Neural crest cell (in vitro differentiated cells): ENCODE measurements at regions not wholly inside any gene's neighbourhood (a gene's known extent, or its start where the extent isn't known, plus 50 kb on each side); places are given as distances from the start of the nearest gene placed in this dataset.

Experiments
- DNase-seq: peaks from one replicate; pipeline ENCODE4 v3.0.0; 2021; ENCODE audit warnings: low read depth, mixed read lengths, low spot score
- H3K27ac Mint-ChIP-seq: one replicate; pipeline ENCODE4 v1.8.0; 2021; ENCODE audit warnings: mild to moderate bottlenecking, mixed read lengths; ENCODE audit not compliant: unreplicated experiment
- H3K27me3 Mint-ChIP-seq: 2 replicates; pipeline ENCODE4 v1.8.0; 2021; ENCODE audit warnings: low read depth, mild to moderate bottlenecking, mixed read lengths
- H3K36me3 Mint-ChIP-seq: 2 replicates; pipeline ENCODE4 v1.8.0; 2021; ENCODE audit warnings: low read depth, mild to moderate bottlenecking, mixed read lengths
- H3K4me1 Mint-ChIP-seq: 2 replicates; pipeline ENCODE4 v1.8.0; 2021; ENCODE audit warnings: mixed read lengths
- H3K4me3 Mint-ChIP-seq: one replicate; pipeline ENCODE4 v1.8.0; 2021; ENCODE audit warnings: mild to moderate bottlenecking, mixed read lengths
- H3K9me3 Mint-ChIP-seq: 2 replicates; pipeline ENCODE4 v1.8.0; 2021; ENCODE audit warnings: mixed read lengths
- TF ChIP-seq, protein P1 (sequence below): fragments of 200-600 bp; sonication (generic); conservative IDR thresholded peaks from 2 replicates; pipeline ENCODE4 v1.5.0; 2021; ENCODE audit warnings: antibody characterized with exemption, mild to moderate bottlenecking

DNA sequence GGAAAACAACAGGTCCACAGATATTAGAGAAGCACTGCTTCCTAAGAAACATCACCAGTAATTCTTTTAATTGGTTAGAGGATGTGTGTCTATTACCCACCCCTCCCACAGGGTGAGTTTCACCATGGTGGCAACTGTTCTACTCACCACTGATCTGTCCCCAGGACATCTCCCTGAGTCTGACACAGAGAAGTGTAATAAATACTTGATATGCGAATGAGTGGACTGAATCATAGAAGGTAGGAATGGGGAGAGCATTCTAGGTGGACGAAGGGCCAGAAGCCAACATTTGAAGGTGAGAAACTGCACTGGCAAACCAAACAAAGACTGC lies 452.7 kb upstream of the PROK2 start:
- H3K27me3 Mint-ChIP-seq = peaks cover 2% of the 10 kb centered on the region
- TF ChIP-seq, protein P1, sequence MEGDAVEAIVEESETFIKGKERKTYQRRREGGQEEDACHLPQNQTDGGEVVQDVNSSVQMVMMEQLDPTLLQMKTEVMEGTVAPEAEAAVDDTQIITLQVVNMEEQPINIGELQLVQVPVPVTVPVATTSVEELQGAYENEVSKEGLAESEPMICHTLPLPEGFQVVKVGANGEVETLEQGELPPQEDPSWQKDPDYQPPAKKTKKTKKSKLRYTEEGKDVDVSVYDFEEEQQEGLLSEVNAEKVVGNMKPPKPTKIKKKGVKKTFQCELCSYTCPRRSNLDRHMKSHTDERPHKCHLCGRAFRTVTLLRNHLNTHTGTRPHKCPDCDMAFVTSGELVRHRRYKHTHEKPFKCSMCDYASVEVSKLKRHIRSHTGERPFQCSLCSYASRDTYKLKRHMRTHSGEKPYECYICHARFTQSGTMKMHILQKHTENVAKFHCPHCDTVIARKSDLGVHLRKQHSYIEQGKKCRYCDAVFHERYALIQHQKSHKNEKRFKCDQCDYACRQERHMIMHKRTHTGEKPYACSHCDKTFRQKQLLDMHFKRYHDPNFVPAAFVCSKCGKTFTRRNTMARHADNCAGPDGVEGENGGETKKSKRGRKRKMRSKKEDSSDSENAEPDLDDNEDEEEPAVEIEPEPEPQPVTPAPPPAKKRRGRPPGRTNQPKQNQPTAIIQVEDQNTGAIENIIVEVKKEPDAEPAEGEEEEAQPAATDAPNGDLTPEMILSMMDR = no peak
- peaks cover 8% of the 10 kb centered on the region for H3K4me1 Mint-ChIP-seq
- no peak overlapping the region for H3K27ac Mint-ChIP-seq
- H3K4me3 Mint-ChIP-seq = no peak overlapping the region
- H3K36me3 Mint-ChIP-seq = no peaks in the 10 kb centered on the region
- H3K9me3 Mint-ChIP-seq = peaks cover 2% of the 10 kb centered on the region
- DNase-seq = no peak

- Mint-ChIP-seq H3K4me1 (peaks cover 12% of the 10 kb centered on the region), H3K27ac (no peak overlapping the region), H3K9me3 (no peaks in the 10 kb centered on the region), H3K27me3 (peaks cover 7% of the 10 kb centered on the region), H3K4me3 (no peak overlapping the region), H3K36me3 (no peaks in the 10 kb centered on the region)
- TF ChIP-seq, protein P1 = no peak
- DNase-seq = no peak
These were observed 449.4 kb upstream of the PROK2 start for GRCh38 chr3:72234391-72234790.

DNA sequence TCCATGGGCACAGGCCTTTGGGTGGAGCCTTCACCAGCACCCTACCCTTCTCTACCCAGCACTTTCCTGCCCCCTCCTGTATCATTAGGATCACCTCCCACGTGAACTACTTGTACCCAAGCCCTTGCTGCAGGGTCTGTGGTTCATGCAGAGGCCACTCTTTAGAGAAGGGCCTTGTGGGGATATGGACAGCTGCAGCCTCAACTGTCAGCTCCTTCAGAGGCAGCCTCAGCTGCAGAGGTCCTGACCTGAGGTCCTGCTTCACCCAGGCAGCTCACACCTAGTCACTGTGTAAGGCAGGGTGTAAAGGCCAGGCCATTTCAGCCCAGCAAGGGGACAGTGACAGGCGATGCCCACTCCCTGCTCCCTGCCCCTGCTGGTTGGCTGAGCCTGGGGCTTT lies 448.6 kb upstream of the PROK2 start:
- H3K4me1 Mint-ChIP-seq = peaks cover 12% of the 10 kb centered on the region
- no peaks in the 10 kb centered on the region for H3K9me3 Mint-ChIP-seq
- H3K4me3 Mint-ChIP-seq = no peak overlapping the region
- no peak overlapping the region for H3K27ac Mint-ChIP-seq
- H3K27me3 Mint-ChIP-seq = peaks cover 9% of the 10 kb centered on the region
- H3K36me3 Mint-ChIP-seq = no peaks in the 10 kb centered on the region
- no peak for DNase-seq
- TF ChIP-seq, protein P1 = no peak

DNA sequence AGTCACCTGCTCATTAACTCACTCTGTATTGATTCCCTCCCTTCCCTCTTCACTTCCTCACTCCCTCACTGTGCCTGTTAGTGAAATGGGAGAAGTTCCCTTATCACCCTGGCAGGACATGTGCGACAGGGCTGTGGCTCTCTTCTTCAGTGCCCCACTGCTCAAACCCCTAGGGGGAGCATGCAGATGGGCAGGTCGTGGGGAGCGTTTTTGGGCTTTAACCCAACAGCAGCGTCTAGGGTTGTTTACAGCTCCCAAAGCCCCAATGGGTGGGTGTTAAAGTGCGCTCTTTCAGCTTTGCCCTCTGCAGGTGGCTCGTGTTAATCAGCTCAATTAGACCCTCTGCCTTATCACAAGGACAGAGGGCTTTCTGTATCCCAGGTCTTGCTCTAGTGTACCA lies 447.8 kb upstream of the PROK2 start:
- Mint-ChIP-seq H3K27ac (no peak overlapping the region), H3K9me3 (no peaks in the 10 kb centered on the region), H3K4me3 (no peak overlapping the region), H3K27me3 (peaks cover 11% of the 10 kb centered on the region), H3K4me1 (peaks cover 12% of the 10 kb centered on the region), H3K36me3 (no peaks in the 10 kb centered on the region)
- no peak for DNase-seq
- TF ChIP-seq, protein P1 = no peak

DNA sequence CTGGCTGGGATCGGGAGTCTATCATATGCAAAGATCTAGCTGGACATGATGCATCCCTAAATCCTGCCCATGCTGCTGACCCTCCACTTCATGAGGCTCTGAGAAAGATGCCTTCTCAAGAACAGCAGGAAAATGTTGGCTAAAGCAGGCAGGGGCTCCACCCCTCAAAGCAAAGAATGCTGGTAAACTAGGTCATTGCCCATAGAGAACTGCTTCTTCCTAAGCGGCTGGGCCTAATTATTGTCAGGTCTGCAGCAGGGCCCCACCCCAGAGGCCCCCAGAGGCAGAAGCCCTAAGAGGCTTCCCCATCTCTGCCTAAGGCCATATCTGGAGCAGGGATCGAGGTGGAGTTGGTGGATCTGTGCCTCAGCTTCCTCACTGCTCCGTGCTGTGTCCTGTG lies 447.4 kb upstream of the PROK2 start:
- Mint-ChIP-seq H3K4me1 (peaks cover 12% of the 10 kb centered on the region), H3K36me3 (no peaks in the 10 kb centered on the region), H3K27me3 (peaks cover 14% of the 10 kb centered on the region), H3K9me3 (no peaks in the 10 kb centered on the region), H3K4me3 (no peak overlapping the region), H3K27ac (no peak overlapping the region)
- DNase-seq = no peak
- TF ChIP-seq, protein P1 = no peak
